ENCODE measurements at regions not wholly inside any gene's neighbourhood (a gene's known extent, or its start where the extent isn't known, plus 50 kb on each side); places are given as distances from the start of the nearest gene placed in this dataset.
"Not testable (repeated sequence)": the region's sequence is repeated elsewhere in the genome, so short reads cannot be mapped to it uniquely, and the experiment has no call there.

GRCh38 chr7:121497545-121497944 lies 101.4 kb upstream of the FAM3C start:
- DNase-seq (ENCODE audit: low read depth), result not testable (repeated sequence)

GRCh38 chr7:121494516-121494915 lies 98.4 kb upstream of the FAM3C start:
- DNase-seq (ENCODE audit: low read depth), result no peak

- DNase-seq (ENCODE audit: low read depth), result no peak
These were observed 97.4 kb upstream of the FAM3C start for GRCh38 chr7:121493553-121493952.

- DNase-seq (ENCODE audit: low read depth), result no peak
These were observed 94.2 kb upstream of the FAM3C start for GRCh38 chr7:121490309-121490708.

- DNase-seq (ENCODE audit: low read depth), result no peak
These were observed 93.3 kb upstream of the FAM3C start for GRCh38 chr7:121489440-121489839.

GRCh38 chr7:121488111-121488650 lies 92.1 kb upstream of the FAM3C start:
- DNase-seq (ENCODE audit: low read depth), result no peak

GRCh38 chr7:121486590-121486989 lies 90.5 kb upstream of the FAM3C start:
- DNase-seq (ENCODE audit: low read depth), result no peak

- no peak for DNase-seq (ENCODE audit: low read depth)
These were observed 89.5 kb upstream of the FAM3C start for GRCh38 chr7:121485467-121486243.

- no peak for DNase-seq (ENCODE audit: low read depth)
These were observed 88.1 kb upstream of the FAM3C start for GRCh38 chr7:121484089-121484763.

GRCh38 chr7:121480566-121481335 lies 84.6 kb upstream of the FAM3C start:
- DNase-seq (ENCODE audit: low read depth), result peak; percentile 23

- DNase-seq (ENCODE audit: low read depth), result no peak
These were observed 84.0 kb upstream of the FAM3C start for GRCh38 chr7:121480058-121480457.

- peak; percentile 40 for DNase-seq (ENCODE audit: low read depth)
These were observed 83.4 kb upstream of the FAM3C start for GRCh38 chr7:121479466-121479865.

- DNase-seq (ENCODE audit: low read depth), result peak; percentile 57
These were observed 79.7 kb upstream of the FAM3C start for GRCh38 chr7:121475806-121476205.

- no peak for DNase-seq (ENCODE audit: low read depth)
These were observed 78.2 kb upstream of the FAM3C start for GRCh38 chr7:121474301-121474673.

GRCh38 chr7:121473645-121474300 lies 77.7 kb upstream of the FAM3C start:
- DNase-seq (ENCODE audit: low read depth), result no peak

- no peak for DNase-seq (ENCODE audit: low read depth)
These were observed 70.3 kb upstream of the FAM3C start for GRCh38 chr7:121466455-121466854.

GRCh38 chr7:121459148-121459547 lies 63.0 kb upstream of the FAM3C start:
- no peak for DNase-seq (ENCODE audit: low read depth)

- no peak for DNase-seq (ENCODE audit: low read depth)
These were observed 60.8 kb upstream of the FAM3C start for GRCh38 chr7:121456785-121457359.

GRCh38 chr7:121456015-121456414 lies 59.9 kb upstream of the FAM3C start:
- DNase-seq (ENCODE audit: low read depth), result no peak

GRCh38 chr7:121452389-121452788 lies 56.3 kb upstream of the FAM3C start:
- no peak for DNase-seq (ENCODE audit: low read depth)

- DNase-seq (ENCODE audit: low read depth), result no peak
These were observed 55.4 kb upstream of the FAM3C start for GRCh38 chr7:121451367-121452094.

Measured in amniotic epithelial cell (primary cell).